ENCODE measurements at regions not wholly inside any gene's neighbourhood (a gene's known extent, or its start where the extent isn't known, plus 50 kb on each side); places are given as distances from the start of the nearest gene placed in this dataset.

- DNase-seq, result no peak
Measured at GRCh38 chr7:32336726-32337125, 153.5 kb downstream of the LSM5 start.

DNA sequence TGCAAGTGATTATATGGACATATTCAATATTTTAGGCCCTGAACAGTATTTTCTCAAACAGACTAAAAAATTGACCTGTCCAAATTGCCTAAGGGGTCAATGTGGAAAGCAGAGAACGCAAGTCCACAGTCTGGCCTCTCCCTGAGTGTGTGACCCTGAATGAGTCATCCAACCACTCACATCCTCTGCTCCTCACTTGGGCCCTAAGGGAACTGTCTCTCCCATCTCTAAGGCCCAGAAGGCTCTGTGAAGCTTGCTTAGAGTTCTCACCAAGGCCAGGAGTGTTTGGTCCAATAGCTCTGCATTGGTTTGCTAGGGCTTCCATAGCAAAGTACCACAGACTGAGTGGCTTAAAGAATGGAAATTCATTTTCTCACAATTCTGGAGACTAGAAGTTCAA is 155.1 kb downstream of the LSM5 start:
- no peak for DNase-seq

DNA sequence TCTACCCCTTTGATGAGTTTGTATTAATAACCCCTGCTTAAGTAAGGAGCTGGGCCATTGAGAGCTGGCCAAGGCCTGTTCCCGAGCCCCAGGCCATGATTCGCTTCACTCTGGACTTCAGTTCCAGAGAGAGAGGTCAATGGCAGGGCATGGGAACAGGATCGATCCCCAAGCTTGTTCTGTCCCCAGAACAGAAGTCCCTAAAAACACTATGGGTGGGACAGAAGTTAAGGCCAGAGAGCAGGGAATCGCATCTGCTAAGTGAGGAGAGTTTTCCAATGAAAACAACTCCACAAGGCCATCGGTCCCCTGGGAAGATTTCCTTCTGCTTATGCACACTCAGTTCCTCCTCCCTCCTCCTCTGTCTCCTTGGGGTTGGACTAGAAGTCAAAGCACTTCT is 159.6 kb downstream of the LSM5 start:
- no peak for DNase-seq

GRCh38 chr7:32326078-32326477 is 164.1 kb downstream of the LSM5 start:
- no peak for DNase-seq

DNA sequence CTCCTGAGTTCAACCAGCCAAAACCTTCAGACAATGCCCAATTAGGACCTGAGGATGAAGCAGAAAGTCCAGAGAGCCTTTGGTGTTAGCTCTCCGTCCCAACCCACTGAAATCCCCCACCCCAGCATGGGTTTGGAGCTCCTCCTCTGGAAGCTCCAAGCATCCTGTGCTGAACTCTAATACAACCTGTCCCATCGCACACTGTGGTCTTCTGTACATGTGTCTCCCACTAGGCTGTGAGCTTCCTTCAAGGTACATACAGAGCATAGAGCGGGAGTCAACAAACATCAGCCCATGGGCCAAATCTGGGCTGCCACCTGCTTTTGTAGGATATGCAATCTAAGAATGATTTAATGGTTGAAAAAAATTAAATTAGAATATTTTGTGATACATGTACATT is 166.5 kb downstream of the LSM5 start:
- DNase-seq, result no peak

GRCh38 chr7:32319012-32319382 is 171.2 kb downstream of the LSM5 start:
- no peak for DNase-seq

- DNase-seq, result no peak
Measured at GRCh38 chr7:32318300-32319011, 171.7 kb downstream of the LSM5 start.

DNA sequence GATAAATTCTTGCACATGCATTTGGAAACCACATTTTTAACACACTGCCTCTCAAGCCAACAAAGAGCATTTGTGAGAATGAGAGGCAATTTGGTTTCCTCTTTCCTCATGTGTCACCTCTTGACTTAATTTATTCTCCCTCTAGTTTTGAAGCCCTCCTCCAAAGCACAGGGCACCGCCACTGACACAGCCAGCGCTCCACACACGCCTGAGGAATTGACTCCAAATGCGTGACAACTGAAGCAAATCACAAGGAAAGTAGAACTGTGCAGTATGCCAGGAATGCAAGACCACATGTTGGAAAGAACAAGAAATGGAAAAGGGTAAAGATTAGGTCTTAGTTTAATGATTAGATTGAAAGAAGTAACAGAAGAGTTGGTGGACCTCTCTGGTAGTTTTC is 173.3 kb downstream of the LSM5 start:
- no peak for DNase-seq

- no peak for DNase-seq
Measured at GRCh38 chr7:32314761-32315160, 175.4 kb downstream of the LSM5 start.

DNA sequence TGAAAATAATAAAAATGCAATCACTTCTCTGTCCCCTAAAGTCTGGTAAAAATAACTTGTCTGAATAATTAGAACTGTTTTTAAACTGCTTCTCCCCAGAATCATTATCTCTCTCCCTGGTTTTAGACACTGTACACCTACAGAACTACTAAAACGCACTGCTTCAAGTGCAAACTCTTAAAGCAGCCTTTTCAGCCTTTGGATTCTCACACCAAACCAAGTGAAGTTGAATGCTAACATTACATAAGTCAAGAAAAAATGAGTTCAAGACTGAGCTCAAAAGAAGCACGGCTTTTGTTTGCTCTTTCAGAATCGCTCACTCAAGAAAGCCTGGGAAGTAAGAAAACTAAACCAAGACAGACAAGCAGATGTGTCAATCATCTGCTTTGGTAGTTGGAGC is 188.8 kb downstream of the LSM5 start:
- DNase-seq, result no peak

GRCh38 chr7:32299133-32299702 is 191.0 kb downstream of the LSM5 start:
- DNase-seq, result no peak

DNA sequence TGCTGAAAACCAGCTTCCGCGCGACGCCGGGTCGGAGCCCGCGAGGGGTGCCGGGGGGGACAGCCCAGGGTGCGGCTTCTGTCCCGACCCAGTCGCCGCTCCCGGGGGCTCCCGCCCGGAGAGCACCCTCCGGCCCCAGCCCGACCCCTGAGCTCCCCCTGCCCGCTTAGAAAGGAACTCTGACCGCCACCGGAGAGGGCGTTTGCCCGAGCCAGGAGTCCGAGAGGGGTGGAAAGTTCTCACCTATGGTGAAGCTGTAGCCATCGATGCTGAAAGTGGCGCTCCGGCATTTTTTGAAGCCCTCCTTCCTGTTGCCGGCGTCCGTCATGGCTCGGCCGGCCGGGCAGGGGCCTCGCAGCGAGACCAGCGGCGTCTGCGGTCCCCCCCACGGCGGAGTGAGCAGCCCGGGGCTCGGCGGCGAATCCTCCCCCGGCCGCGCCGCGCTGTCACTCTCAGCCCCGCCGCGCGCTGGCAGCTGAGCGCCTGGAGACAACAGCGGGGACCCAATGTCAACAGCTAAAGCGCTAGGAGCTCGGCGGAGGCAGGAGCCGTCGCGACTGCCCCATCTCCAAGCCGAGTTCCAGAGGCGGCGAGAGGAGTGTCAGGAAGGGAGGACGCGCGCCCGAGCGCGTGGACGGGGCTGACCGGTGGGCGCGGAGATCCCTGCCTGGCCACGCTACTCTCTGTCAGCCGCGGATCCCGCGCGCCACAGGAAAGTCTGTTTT is 191.6 kb downstream of the LSM5 start:
- no peak for DNase-seq

GRCh38 chr7:32293833-32294232 is 196.3 kb downstream of the LSM5 start:
- DNase-seq, result no peak

GRCh38 chr7:32289651-32290414 is 200.3 kb downstream of the LSM5 start:
- DNase-seq, result no peak

DNA sequence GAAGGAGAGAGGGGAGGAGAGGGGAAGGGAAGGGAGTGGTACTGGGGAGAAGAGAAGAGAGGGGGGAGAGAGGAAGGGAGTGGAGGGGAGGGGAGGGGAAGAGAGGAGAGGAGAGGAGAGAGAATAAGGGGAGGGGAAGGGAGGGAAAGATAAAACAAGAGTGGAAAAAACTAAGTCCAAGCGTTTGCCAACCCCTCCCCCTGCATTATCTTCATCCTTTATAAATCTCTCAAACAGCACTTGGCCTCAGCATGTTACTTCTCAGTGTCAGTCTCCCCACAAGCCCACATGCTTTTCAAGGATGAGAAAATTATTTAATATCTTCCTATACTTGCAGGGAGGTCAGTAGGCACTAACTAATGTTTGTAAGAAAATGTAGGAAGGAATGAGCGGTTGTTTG is 204.5 kb downstream of the LSM5 start:
- DNase-seq, result no peak

DNA sequence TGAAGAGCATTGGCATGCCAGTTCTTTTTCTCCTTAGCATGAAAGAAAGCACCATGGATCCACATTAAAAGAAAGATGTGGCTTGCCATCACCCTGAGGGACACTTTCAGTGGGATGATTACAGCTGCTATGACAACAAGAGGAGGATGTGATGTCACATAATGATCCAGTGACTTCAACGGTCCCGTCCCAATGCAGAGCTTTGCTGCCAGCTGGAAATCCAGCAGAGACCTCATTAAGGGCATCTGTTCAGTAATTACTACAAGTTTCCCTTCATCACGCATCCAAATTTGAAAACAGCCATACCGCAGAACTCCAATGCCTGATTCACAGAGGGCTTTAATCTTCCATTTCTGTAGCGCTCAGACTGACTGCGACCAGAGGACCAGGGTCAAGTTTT is 206.6 kb downstream of the LSM5 start:
- DNase-seq, result no peak

DNA sequence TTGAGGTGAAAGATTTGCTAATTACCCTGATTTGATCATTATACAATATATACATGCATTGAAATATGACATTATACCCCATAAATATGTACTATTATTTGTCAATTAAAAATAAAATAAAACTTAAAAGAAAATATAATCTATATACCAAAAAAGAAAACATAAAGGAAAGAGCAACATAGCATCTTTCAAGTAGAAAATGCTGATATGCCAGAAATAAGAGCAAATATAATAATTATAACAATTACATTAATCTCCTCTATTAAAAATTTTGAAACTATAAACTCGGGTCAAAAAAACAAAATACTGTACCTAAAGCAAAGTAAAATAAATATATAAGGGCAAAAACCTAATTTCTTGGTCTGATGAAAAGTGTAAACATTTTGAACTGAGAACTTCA is 209.3 kb upstream of the PDE1C start:
- DNase-seq, result no peak

DNA sequence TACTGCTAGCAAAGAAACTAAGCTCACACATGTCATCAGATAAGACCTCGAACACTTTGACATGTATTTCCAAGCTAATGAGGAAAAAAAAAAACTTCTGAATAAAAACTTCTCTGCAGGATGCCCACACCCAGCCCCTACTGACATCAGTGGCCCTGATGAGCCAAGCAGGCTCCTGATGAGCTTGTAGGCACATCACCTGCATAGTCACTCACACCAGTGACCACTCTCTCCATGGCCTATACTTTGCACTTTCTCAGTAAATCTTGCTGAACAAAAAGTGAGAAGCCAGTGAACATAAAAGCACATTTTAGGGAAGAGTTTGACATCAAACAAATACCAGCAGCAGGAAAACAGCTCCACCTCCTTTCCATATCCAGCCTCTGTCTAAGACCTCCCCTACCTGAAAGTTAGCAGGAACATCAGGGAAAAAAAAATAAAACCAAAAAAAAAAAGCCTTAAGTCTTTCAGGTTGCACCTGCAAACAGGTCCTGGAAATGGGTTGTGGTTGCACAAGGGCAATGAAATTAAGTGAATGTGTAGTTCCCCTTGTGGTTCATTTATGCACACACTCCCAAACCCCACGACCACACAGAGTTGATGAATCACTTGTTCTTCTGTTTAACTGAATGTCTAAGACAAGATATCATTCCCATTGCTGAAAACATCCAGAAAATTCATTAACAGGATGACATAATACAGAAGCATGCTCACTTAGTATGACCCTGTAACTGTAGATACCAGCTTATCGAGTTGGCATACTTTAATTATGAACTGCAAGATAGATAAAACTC is 205.2 kb upstream of the PDE1C start:
- DNase-seq, result no peak

DNA sequence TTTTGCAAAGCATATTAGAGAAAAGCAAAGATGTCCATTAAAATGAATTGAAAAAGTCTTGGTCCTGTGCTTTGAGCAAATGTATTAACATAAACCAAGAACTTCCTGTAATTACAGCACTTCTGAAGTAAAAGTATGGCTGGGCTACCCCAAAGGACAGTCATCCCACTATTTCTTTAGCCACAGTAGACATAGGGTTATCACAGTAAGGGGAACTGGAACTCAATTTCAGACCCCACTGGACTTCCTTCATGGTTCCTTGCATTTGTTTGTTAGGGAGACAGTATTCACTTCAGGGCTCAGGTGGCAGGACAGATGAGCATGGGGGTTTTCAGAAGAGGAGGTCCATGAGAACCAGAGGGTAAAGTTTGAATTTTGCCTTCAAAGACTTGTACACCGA is 203.1 kb upstream of the PDE1C start:
- no peak for DNase-seq

DNA sequence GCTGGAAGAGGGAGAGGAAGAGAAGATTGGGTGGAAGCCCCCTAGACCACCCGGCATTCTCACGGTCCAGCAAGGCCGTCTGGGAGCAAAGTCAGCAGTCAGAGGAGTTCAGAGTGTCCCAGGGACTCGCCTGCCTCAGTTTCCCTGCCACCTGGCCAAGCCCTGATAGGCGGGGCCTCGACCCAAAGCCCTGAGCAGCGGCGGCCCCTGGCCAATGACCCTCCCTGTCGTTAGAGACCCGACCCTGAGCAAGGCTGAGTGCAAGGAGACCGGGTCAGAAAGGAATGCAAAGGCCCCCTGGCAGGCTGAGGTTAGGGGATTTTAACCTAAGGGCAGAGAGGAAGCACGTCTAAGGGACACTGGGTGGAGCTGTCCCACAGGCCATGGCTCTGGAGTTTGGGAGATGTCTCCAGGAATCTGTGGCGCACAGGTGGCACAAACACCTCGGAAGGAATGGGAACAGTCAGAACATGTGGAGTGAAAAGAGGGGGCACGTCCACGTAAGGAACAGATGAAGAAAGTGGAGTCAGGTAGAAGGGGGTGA is 196.8 kb upstream of the PDE1C start:
- no peak for DNase-seq

- DNase-seq, result no peak
Measured at GRCh38 chr7:32264702-32265284, 194.6 kb upstream of the PDE1C start.

DNA sequence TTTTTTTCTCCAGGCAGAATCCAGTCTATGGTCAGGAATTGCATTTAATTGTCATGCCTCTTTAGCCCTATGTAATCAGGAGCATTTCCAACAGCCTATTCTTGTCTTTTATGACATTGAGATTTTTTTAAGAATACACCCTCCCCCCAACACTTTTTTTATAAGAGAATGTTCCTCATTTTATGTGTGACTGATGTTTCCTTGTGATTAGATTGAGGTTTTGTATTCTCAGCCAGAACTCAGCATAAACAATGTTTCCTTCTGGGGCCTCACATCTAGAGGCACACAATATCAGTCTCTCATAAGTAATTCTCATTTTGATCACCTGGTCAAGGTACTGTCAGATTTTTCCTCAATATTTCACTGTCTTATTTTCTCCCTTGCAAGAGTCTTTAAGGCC is 193.4 kb upstream of the PDE1C start:
- no peak for DNase-seq

Measured in inflammatory macrophage treated with lipopolysaccharide for 1 hour (primary cell).